ENCODE measurements at regions not wholly inside any gene's neighbourhood (a gene's known extent, or its start where the extent isn't known, plus 50 kb on each side); places are given as distances from the start of the nearest gene placed in this dataset.

- no peak for TF ChIP-seq BCLAF1 (IDR thresholded peaks at IDR 0.05)
- TF ChIP-seq TEAD2 (CRISPR knock-in tag; IDR thresholded peaks at IDR 0.05) = no peak
- no peak for TF ChIP-seq SNRNP70 (IDR thresholded peaks at IDR 0.05; ENCODE audit: low read depth, low read length)
- TF ChIP-seq GABPB1 (CRISPR knock-in tag; IDR thresholded peaks at IDR 0.05) = peak; percentile 33; the same call in 1 of the 2 replicates
- TF ChIP-seq ZBTB7B (CRISPR knock-in tag; IDR thresholded peaks at IDR 0.05) = peak; percentile 82; the same call in 1 of the 2 replicates
- peak; percentile 41; the same call in 1 of the 2 replicates for TF ChIP-seq ZSCAN31 (CRISPR knock-in tag; IDR thresholded peaks at IDR 0.05; ENCODE audit: low read depth)
- TF ChIP-seq ZFP91 (CRISPR knock-in tag; IDR thresholded peaks at IDR 0.05; ENCODE audit: borderline replicate concordance) = no peak; the same call in 1 of the 2 replicates
- no peak for TF ChIP-seq ZKSCAN8 (CRISPR knock-in tag; IDR thresholded peaks at IDR 0.05; ENCODE audit: borderline replicate concordance)
- no peak for TF ChIP-seq DMTF1 (CRISPR knock-in tag; IDR thresholded peaks at IDR 0.05)
- TF ChIP-seq BHLHE40 (IDR thresholded peaks at IDR 0.05; ENCODE audit: low read length) = no peak
- peak; percentile 7 for TF ChIP-seq HNRNPLL (IDR thresholded peaks at IDR 0.05; ENCODE audit: low read depth, low read length, poor library complexity, severe bottlenecking)
- no peak for TF ChIP-seq ZNF224 (CRISPR knock-in tag; IDR thresholded peaks at IDR 0.05)
- TF ChIP-seq MTA3 (CRISPR knock-in tag; IDR thresholded peaks at IDR 0.05) = no peak
- no peak for TF ChIP-seq ELF4 (CRISPR knock-in tag; IDR thresholded peaks at IDR 0.05; ENCODE audit: borderline replicate concordance)
- TF ChIP-seq STAG1 (CRISPR knock-in tag; IDR thresholded peaks at IDR 0.05) = peak; percentile 57
- no peak for TF ChIP-seq ZNF652 (CRISPR knock-in tag; IDR thresholded peaks at IDR 0.05; ENCODE audit: borderline replicate concordance, low read depth)
- TF ChIP-seq SNAI1 (CRISPR knock-in tag; IDR thresholded peaks at IDR 0.05; ENCODE audit: borderline replicate concordance) = no peak
Observed at GRCh38 chr10:101291331-101292193, 62.3 kb upstream of the LBX1 start (continued).

Data from HepG2 (cell line).